IPS DF 4.7 (cell line): ENCODE measurements at regions not wholly inside any gene's neighbourhood (a gene's known extent, or its start where the extent isn't known, plus 50 kb on each side); places are given as distances from the start of the nearest gene placed in this dataset.
"Not testable (repeated sequence)": the region's sequence is repeated elsewhere in the genome, so short reads cannot be mapped to it uniquely, and the experiment has no call there.

Experiments
- DNase-seq: peaks from one replicate; pipeline ENCODE4 v3.0.0-alpha.2; 2013; ENCODE audit warnings: low spot score; ENCODE audit errors: extremely low read depth

- DNase-seq, result no peak
Measured at GRCh38 chr15:38127306-38127771, 125.3 kb upstream of the SPRED1 start.

- DNase-seq, result no peak
Measured at GRCh38 chr15:38128341-38128781, 124.3 kb upstream of the SPRED1 start.

- no peak for DNase-seq
Measured at GRCh38 chr15:38128921-38129320, 123.7 kb upstream of the SPRED1 start.

GRCh38 chr15:38129531-38130204 is 123.0 kb upstream of the SPRED1 start:
- DNase-seq, result no peak

- DNase-seq, result no peak
Measured at GRCh38 chr15:38130205-38130567, 122.5 kb upstream of the SPRED1 start.

GRCh38 chr15:38130740-38131498 is 121.7 kb upstream of the SPRED1 start:
- no peak for DNase-seq

GRCh38 chr15:38134252-38134651 is 118.4 kb upstream of the SPRED1 start:
- DNase-seq, result no peak

GRCh38 chr15:38142195-38142594 is 110.4 kb upstream of the SPRED1 start:
- not testable (repeated sequence) for DNase-seq

GRCh38 chr15:38144921-38145320 is 107.7 kb upstream of the SPRED1 start:
- no peak for DNase-seq

- DNase-seq, result no peak
Measured at GRCh38 chr15:38145651-38146111, 107.0 kb upstream of the SPRED1 start.

- DNase-seq, result no peak
Measured at GRCh38 chr15:38147246-38147645, 105.4 kb upstream of the SPRED1 start.

- no peak for DNase-seq
Measured at GRCh38 chr15:38148471-38148870, 104.2 kb upstream of the SPRED1 start.

- no peak for DNase-seq
Measured at GRCh38 chr15:38149315-38149714, 103.3 kb upstream of the SPRED1 start.

- no peak for DNase-seq
Measured at GRCh38 chr15:38150148-38150547, 102.5 kb upstream of the SPRED1 start.

- no peak for DNase-seq
Measured at GRCh38 chr15:38150794-38151193, 101.8 kb upstream of the SPRED1 start.

- DNase-seq, result no peak
Measured at GRCh38 chr15:38153781-38154180, 98.9 kb upstream of the SPRED1 start.

GRCh38 chr15:38154255-38154654 is 98.4 kb upstream of the SPRED1 start:
- DNase-seq, result no peak

GRCh38 chr15:38154837-38155236 is 97.8 kb upstream of the SPRED1 start:
- no peak for DNase-seq

GRCh38 chr15:38163658-38164057 is 89.0 kb upstream of the SPRED1 start:
- DNase-seq, result no peak

GRCh38 chr15:38164061-38164460 is 88.6 kb upstream of the SPRED1 start:
- no peak for DNase-seq

GRCh38 chr15:38164507-38164906 is 88.1 kb upstream of the SPRED1 start:
- DNase-seq, result no peak

- DNase-seq, result no peak
Measured at GRCh38 chr15:38168467-38169070, 84.1 kb upstream of the SPRED1 start.
